ENCODE measurements at regions not wholly inside any gene's neighbourhood (a gene's known extent, or its start where the extent isn't known, plus 50 kb on each side); places are given as distances from the start of the nearest gene placed in this dataset.

DNA sequence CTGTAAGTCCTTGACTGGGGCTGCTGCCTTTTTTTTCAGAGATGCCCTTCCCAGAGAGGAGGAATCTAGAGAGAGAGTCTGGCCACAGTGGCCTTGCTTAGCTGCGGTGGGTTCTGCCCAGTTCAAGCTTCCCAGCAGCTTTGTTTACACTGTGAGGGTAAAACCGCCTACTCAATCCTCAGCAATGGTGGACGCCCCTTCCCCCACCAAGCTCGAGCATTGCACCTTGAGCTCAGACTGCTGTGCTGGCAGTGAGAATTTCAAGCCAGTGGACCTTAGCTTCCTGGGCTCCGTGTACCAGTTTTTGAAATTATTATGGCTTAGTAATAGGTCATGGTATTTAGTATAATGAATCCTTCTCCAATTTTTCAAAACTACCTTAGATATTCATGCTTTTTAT, 395.4 kb downstream of the NPIPA7 start:
- H3K36me3 Mint-ChIP-seq, result no peaks in the 10 kb centered on the region
- no peak for TF ChIP-seq NFE2L1 (CRISPR knock-in tag; IDR thresholded peaks at IDR 0.05)
- no peak for TF ChIP-seq ELF4 (CRISPR knock-in tag; IDR thresholded peaks at IDR 0.05; ENCODE audit: low read depth)
- TF ChIP-seq, protein P1, sequence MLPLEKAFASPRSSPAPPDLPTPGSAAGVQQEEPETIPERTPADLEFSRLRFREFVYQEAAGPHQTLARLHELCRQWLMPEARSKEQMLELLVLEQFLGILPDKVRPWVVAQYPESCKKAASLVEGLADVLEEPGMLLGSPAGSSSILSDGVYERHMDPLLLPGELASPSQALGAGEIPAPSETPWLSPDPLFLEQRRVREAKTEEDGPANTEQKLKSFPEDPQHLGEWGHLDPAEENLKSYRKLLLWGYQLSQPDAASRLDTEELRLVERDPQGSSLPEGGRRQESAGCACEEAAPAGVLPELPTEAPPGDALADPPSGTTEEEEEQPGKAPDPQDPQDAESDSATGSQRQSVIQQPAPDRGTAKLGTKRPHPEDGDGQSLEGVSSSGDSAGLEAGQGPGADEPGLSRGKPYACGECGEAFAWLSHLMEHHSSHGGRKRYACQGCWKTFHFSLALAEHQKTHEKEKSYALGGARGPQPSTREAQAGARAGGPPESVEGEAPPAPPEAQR (CRISPR knock-in tag; IDR thresholded peaks at IDR 0.05), result no peak
- TF ChIP-seq ESRRA (CRISPR knock-in tag; IDR thresholded peaks at IDR 0.05; ENCODE audit: borderline replicate concordance), result no peak
- no peak for TF ChIP-seq FOXK1 (CRISPR knock-in tag; IDR thresholded peaks at IDR 0.05)
- no peak for TF ChIP-seq NR1H2 (CRISPR knock-in tag; IDR thresholded peaks at IDR 0.05)
- TF ChIP-seq ZNF396 (CRISPR knock-in tag; IDR thresholded peaks at IDR 0.05; ENCODE audit: borderline replicate concordance), result no peak
- TF ChIP-seq HMGA2 (CRISPR knock-in tag; IDR thresholded peaks at IDR 0.05), result no peak
- TF ChIP-seq, protein P2, sequence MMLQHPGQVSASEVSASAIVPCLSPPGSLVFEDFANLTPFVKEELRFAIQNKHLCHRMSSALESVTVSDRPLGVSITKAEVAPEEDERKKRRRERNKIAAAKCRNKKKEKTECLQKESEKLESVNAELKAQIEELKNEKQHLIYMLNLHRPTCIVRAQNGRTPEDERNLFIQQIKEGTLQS (CRISPR knock-in tag; conservative IDR thresholded peaks at IDR 0.05), result no peak
- no peak for TF ChIP-seq RELA (CRISPR knock-in tag; IDR thresholded peaks at IDR 0.05; ENCODE audit: borderline replicate concordance)
- TF ChIP-seq, protein P3, sequence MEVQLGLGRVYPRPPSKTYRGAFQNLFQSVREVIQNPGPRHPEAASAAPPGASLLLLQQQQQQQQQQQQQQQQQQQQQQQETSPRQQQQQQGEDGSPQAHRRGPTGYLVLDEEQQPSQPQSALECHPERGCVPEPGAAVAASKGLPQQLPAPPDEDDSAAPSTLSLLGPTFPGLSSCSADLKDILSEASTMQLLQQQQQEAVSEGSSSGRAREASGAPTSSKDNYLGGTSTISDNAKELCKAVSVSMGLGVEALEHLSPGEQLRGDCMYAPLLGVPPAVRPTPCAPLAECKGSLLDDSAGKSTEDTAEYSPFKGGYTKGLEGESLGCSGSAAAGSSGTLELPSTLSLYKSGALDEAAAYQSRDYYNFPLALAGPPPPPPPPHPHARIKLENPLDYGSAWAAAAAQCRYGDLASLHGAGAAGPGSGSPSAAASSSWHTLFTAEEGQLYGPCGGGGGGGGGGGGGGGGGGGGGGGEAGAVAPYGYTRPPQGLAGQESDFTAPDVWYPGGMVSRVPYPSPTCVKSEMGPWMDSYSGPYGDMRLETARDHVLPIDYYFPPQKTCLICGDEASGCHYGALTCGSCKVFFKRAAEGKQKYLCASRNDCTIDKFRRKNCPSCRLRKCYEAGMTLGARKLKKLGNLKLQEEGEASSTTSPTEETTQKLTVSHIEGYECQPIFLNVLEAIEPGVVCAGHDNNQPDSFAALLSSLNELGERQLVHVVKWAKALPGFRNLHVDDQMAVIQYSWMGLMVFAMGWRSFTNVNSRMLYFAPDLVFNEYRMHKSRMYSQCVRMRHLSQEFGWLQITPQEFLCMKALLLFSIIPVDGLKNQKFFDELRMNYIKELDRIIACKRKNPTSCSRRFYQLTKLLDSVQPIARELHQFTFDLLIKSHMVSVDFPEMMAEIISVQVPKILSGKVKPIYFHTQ (CRISPR knock-in tag; IDR thresholded peaks at IDR 0.05), result no peak
- no peak for TF ChIP-seq ZBTB21 (CRISPR knock-in tag; IDR thresholded peaks at IDR 0.05; ENCODE audit: borderline replicate concordance)
- TF ChIP-seq, protein P4, sequence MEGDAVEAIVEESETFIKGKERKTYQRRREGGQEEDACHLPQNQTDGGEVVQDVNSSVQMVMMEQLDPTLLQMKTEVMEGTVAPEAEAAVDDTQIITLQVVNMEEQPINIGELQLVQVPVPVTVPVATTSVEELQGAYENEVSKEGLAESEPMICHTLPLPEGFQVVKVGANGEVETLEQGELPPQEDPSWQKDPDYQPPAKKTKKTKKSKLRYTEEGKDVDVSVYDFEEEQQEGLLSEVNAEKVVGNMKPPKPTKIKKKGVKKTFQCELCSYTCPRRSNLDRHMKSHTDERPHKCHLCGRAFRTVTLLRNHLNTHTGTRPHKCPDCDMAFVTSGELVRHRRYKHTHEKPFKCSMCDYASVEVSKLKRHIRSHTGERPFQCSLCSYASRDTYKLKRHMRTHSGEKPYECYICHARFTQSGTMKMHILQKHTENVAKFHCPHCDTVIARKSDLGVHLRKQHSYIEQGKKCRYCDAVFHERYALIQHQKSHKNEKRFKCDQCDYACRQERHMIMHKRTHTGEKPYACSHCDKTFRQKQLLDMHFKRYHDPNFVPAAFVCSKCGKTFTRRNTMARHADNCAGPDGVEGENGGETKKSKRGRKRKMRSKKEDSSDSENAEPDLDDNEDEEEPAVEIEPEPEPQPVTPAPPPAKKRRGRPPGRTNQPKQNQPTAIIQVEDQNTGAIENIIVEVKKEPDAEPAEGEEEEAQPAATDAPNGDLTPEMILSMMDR (IDR thresholded peaks at IDR 0.05), result no peak
- no peak for TF ChIP-seq KAT7 (CRISPR knock-in tag; IDR thresholded peaks at IDR 0.05; ENCODE audit: borderline replicate concordance)
- no peak for TF ChIP-seq CREB1 (CRISPR knock-in tag; IDR thresholded peaks at IDR 0.05)
- TF ChIP-seq OVOL2 (CRISPR knock-in tag; IDR thresholded peaks at IDR 0.05; ENCODE audit: borderline replicate concordance), result no peak
- no peak for TF ChIP-seq SMAD4 (CRISPR knock-in tag; IDR thresholded peaks at IDR 0.05)
- no peak for TF ChIP-seq FOXP1 (CRISPR knock-in tag; IDR thresholded peaks at IDR 0.05; ENCODE audit: borderline replicate concordance)
- no peak for TF ChIP-seq GRHL2 (CRISPR knock-in tag; IDR thresholded peaks at IDR 0.05; ENCODE audit: insufficient replicate concordance, severe bottlenecking)
- TF ChIP-seq SP1 (CRISPR knock-in tag; conservative IDR thresholded peaks at IDR 0.05), result no peak
- no peak overlapping the region for H3K27ac Mint-ChIP-seq
- DNase-seq (ENCODE audit: low spot score) (no peak), ATAC-seq (no peak)
- H3K27me3 Mint-ChIP-seq (ENCODE audit: low read depth), result peaks cover 8% of the 10 kb centered on the region
- H3K4me1 Mint-ChIP-seq, result no peaks in the 10 kb centered on the region
- no peak overlapping the region for H3K4me3 Mint-ChIP-seq
- POLR2A ChIA-PET, result no interaction called here
- CTCF ChIA-PET, result interaction anchor here (0.6 kb wide), 2 partner anchors 32 to 176 kb away, joined by 3 read pairs; no protein-coding TSS in a partner anchor
- peaks cover 29% of the 10 kb centered on the region for H3K9me3 Mint-ChIP-seq

DNA sequence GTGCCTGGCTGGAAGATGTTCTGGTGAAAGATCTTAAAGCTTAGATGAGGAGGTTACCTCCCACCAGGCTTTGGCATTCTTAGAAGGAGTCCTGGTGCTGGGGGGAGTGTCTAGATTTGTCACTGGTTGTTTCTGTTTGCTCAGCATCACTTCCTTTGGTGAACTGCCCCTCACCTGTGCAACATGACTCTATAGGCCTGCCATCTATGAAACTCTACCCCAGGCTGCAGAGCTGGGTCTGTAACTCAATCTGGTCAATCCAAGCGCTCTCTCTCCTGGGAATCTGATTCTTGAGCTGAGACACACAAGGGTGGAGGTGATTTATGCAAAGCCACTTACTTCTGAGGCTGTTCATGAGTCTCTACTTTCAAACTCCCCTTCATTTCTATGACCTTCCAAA, 399.4 kb downstream of the NPIPA7 start:
- DNase-seq (ENCODE audit: low spot score), result no peak
- no peak overlapping the region for H3K4me3 Mint-ChIP-seq
- TF ChIP-seq, protein P5, sequence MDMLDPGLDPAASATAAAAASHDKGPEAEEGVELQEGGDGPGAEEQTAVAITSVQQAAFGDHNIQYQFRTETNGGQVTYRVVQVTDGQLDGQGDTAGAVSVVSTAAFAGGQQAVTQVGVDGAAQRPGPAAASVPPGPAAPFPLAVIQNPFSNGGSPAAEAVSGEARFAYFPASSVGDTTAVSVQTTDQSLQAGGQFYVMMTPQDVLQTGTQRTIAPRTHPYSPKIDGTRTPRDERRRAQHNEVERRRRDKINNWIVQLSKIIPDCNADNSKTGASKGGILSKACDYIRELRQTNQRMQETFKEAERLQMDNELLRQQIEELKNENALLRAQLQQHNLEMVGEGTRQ (CRISPR knock-in tag; IDR thresholded peaks at IDR 0.05), result no peak
- TF ChIP-seq, protein P6, sequence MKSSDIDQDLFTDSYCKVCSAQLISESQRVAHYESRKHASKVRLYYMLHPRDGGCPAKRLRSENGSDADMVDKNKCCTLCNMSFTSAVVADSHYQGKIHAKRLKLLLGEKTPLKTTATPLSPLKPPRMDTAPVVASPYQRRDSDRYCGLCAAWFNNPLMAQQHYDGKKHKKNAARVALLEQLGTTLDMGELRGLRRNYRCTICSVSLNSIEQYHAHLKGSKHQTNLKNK (CRISPR knock-in tag; IDR thresholded peaks at IDR 0.05), result no peak
- TF ChIP-seq SP1 (CRISPR knock-in tag; conservative IDR thresholded peaks at IDR 0.05) (no peak), NFE2L1 (CRISPR knock-in tag; IDR thresholded peaks at IDR 0.05) (no peak), NFATC4 (CRISPR knock-in tag; IDR thresholded peaks at IDR 0.05) (no peak), NR3C1 (CRISPR knock-in tag; conservative IDR thresholded peaks at IDR 0.05; ENCODE audit: low read depth) (no peak)
- TF ChIP-seq, protein P7, sequence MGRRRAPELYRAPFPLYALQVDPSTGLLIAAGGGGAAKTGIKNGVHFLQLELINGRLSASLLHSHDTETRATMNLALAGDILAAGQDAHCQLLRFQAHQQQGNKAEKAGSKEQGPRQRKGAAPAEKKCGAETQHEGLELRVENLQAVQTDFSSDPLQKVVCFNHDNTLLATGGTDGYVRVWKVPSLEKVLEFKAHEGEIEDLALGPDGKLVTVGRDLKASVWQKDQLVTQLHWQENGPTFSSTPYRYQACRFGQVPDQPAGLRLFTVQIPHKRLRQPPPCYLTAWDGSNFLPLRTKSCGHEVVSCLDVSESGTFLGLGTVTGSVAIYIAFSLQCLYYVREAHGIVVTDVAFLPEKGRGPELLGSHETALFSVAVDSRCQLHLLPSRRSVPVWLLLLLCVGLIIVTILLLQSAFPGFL (CRISPR knock-in tag; IDR thresholded peaks at IDR 0.05; ENCODE audit: borderline replicate concordance), result no peak
- TF ChIP-seq, protein P2 (CRISPR knock-in tag; conservative IDR thresholded peaks at IDR 0.05), result no peak
- H3K27me3 Mint-ChIP-seq (ENCODE audit: low read depth), result peaks cover 3% of the 10 kb centered on the region
- no peaks in the 10 kb centered on the region for H3K36me3 Mint-ChIP-seq
- ChIA-PET POLR2A (no interaction called here), CTCF (interaction anchor here (1.0 kb wide), 1 partner anchor 83 kb away, joined by 3 read pairs; no protein-coding TSS in a partner anchor)
- no peak overlapping the region for H3K27ac Mint-ChIP-seq
- no peak for ATAC-seq
- H3K9me3 Mint-ChIP-seq, result peaks cover 24% of the 10 kb centered on the region
- peaks cover 18% of the 10 kb centered on the region for H3K4me1 Mint-ChIP-seq

Data from WTC11 (cell line).